IPS DF 6.9 (cell line): ENCODE measurements at regions not wholly inside any gene's neighbourhood (a gene's known extent, or its start where the extent isn't known, plus 50 kb on each side); places are given as distances from the start of the nearest gene placed in this dataset.

Source experiments
- DNase-seq: peaks from one replicate; pipeline ENCODE4 v3.0.0-alpha.2; 2013; ENCODE audit warnings: low read depth, low spot score
- H3K27ac ChIP-seq: one replicate; pipeline ENCODE4 v1.5.1; 2013; ENCODE audit warnings: low read length, control low read depth
- H3K27me3 ChIP-seq: 2 replicates; pipeline ENCODE4 v1.6.1; 2013; ENCODE audit warnings: mild to moderate bottlenecking, low read length; ENCODE audit not compliant: control insufficient read depth, insufficient read depth
- H3K36me3 ChIP-seq: 2 replicates; pipeline ENCODE4 v1.6.1; 2013; ENCODE audit warnings: low read length; ENCODE audit not compliant: control insufficient read depth, insufficient read depth
- H3K4me1 ChIP-seq: 2 replicates; pipeline ENCODE4 v1.6.1; 2013; ENCODE audit warnings: low read length; ENCODE audit not compliant: control insufficient read depth, insufficient read depth
- H3K4me3 ChIP-seq: 2 replicates; pipeline ENCODE4 v1.5.1; 2013; ENCODE audit warnings: mild to moderate bottlenecking, low read length
- H3K9me3 ChIP-seq: 2 replicates; pipeline ENCODE4 v1.6.1; 2013; ENCODE audit warnings: low read length, inconsistent platforms; ENCODE audit not compliant: control insufficient read depth, insufficient read depth
- WGBS: extraction: QIAGEN DNeasy Blood & Tissue Kit; methylation state at CpG from one replicate; pipeline ENCODE4 v1.1.7; 2013; ENCODE audit warnings: mixed read lengths, missing lambda C conversion rate; ENCODE audit not compliant: insufficient read length, insufficient coverage; 5-methylcytosine and 5-hydroxymethylcytosine counted together

DNA sequence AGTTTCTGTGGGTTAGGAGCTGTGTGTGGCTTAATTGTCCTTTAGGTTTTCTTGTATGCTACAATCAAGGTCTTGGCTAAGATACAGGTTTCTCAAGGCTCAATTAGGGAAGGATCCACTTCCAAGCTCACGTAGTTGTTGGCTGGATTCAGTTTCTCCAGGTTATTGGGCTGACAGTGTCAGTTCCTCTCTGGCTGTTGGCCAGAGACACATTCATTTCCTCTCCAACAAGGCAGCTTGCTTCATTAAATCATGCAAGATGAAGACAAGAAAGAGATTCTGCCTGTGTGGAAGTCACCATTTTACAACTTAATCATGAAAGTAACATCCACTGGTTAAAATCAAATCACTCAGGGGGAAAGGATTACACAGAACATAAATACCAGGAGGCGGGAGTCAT, 275.7 kb upstream of the KIF2A start:
- H3K36me3 ChIP-seq: no peaks in the 10 kb centered on the region
- no CpG with 5 or more reads among the region's 2 CpGs for WGBS
- no peak for DNase-seq
- no peak overlapping the region for H3K27ac ChIP-seq
- no peak overlapping the region for H3K4me3 ChIP-seq
- no peaks in the 10 kb centered on the region for H3K27me3 ChIP-seq
- H3K9me3 ChIP-seq: no peaks in the 10 kb centered on the region
- H3K4me1 ChIP-seq: no peaks in the 10 kb centered on the region

- Histone ChIP-seq H3K4me1 (0 out of 2 replicates have a peak, but pooled peaks cover 6% of the 10 kb centered on the region), H3K27ac (no peak overlapping the region), H3K36me3 (no peaks in the 10 kb centered on the region), H3K27me3 (no peaks in the 10 kb centered on the region), H3K9me3 (no peaks in the 10 kb centered on the region), H3K4me3 (no peak overlapping the region)
- no CpG with 5 or more reads among the region's 1 CpG for WGBS
- DNase-seq: no peak
These were observed 268.0 kb upstream of the KIF2A start for GRCh38 chr5:62038024-62038423.

DNA sequence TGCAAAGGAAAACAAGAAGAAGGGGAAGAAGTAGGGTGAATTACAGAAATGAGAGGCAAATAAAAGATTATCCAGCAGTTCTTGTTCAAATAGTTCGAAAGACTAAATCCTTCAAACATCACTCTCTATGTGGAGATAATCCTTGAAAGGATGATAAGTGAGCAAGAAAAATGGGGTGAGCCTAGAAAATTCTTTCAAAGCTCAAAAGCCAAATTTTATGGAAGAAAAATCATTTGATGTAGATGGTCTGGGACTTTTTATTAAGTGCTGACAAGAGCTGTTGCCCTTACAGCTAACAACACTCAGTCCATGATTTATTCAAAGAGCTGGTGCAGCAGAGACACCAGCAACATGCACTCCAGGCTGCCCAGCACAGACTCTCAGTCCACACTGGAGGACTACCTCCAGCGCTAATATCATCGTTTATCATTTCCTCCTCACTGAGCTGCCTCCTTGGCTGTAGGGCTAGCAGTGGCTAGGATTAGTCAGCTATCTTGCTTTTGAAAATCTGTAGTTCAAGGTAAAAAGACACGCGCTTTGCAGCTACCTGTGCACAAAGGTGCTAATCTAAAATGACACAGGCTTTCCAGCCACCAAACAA, 264.8 kb upstream of the KIF2A start:
- WGBS: no CpG with 5 or more reads among the region's 5 CpGs
- H3K27me3 ChIP-seq: 0 out of 2 replicates have a peak, but pooled peaks cover 1% of the 10 kb centered on the region
- no peak overlapping the region for H3K27ac ChIP-seq
- no peaks in the 10 kb centered on the region for H3K36me3 ChIP-seq
- H3K9me3 ChIP-seq: no peaks in the 10 kb centered on the region
- H3K4me3 ChIP-seq: no peak overlapping the region
- H3K4me1 ChIP-seq: 0 out of 2 replicates have a peak, but pooled peaks cover 6% of the 10 kb centered on the region
- no peak for DNase-seq

DNA sequence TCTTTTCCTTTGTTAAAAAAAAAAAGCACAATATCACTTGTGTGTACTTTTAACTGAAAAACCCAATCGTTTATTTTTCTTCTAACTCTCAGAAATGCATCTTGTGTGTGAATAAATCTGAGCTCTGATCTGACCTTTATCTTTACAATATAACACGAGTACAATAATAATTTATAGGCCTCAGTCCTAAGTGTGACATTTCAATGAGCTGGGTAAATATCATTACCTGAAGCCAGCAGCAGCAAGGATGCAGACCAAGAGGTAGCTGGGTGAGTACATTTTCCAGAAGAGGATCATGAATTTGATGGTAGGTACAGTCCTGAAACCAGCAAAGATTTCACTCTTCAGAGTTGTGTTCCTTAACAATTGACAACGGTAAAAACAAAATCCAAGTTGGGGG, 264.0 kb upstream of the KIF2A start:
- Histone ChIP-seq H3K9me3 (no peaks in the 10 kb centered on the region), H3K4me3 (no peak overlapping the region), H3K36me3 (no peaks in the 10 kb centered on the region), H3K27ac (no peak overlapping the region), H3K27me3 (0 out of 2 replicates have a peak, but pooled peaks cover 1% of the 10 kb centered on the region), H3K4me1 (0 out of 2 replicates have a peak, but pooled peaks cover 6% of the 10 kb centered on the region)
- no peak for DNase-seq
- WGBS: no CpG with 5 or more reads among the region's 3 CpGs

DNA sequence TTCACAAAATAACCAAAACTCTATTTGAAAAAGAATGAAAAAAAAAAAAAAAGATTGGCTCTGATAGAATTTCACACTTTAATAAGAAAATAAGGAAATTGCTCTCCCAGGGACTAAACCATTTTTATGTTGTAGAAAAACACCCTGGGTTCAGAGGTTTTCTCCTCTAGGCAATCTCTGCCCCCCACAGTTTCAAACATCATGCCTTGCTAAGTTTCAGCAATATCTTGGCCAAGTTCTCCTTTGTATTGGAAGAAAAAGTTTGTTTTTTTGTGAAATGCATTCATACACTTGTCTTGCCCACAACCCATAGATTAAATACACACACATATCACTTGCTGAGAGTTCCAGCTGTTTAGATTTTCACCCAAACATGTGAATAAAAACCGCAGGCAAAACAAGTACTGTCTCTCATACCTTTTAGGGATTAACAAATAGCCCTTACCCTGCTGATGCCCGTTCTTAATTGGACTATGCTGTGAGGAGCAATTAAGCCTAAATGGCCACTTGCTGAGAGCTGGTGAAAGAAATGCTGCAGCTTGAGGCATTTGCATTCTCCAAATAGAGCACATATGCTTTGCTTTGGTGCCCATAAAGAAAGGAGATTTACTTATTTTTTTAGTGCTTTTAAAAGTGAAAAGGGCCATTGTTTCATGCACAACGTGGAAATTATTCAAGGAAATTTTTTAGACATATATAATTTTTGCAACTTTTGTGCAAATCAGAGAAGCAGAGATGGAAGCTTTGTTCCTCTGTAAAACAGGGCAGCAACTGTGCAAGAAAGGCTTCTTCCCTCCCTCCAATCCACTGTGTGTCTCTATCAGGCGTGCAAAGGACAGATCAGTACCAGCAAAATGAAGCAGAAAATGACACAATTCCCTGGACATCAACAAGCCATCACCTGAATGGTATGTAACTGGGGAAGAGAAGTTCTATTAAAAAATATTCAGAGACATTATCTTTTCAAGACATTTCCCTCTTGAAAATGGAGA, 262.4 kb upstream of the KIF2A start:
- WGBS: no CpG with 5 or more reads among the region's 4 CpGs
- Histone ChIP-seq H3K4me3 (no peak overlapping the region), H3K9me3 (no peaks in the 10 kb centered on the region), H3K36me3 (no peaks in the 10 kb centered on the region), H3K27ac (no peak overlapping the region), H3K4me1 (no peaks in the 10 kb centered on the region), H3K27me3 (0 out of 2 replicates have a peak, but pooled peaks cover 1% of the 10 kb centered on the region)
- peak; percentile 57 for DNase-seq

DNA sequence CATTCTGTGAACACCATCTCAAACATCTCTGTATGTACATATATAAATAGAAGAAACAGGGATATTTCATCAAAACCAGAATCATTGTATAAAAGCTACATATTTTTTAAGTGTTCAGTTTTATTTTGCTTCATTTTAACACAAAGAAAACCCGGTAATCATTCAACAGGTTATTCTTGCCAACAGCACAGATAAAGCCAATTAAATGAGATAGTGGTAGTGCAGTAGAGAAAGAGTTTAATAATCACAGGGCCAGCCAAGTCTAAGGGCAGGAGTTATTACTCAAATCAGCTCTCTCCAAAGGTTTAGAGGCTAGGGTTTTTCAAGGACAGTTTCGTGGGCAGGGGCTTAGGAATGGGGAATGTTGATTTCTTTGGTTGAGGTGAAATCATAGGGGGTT, 261.0 kb upstream of the KIF2A start:
- no peak for DNase-seq
- H3K27ac ChIP-seq: no peak overlapping the region
- H3K27me3 ChIP-seq: 0 out of 2 replicates have a peak, but pooled peaks cover 1% of the 10 kb centered on the region
- H3K36me3 ChIP-seq: no peaks in the 10 kb centered on the region
- H3K4me3 ChIP-seq: no peak overlapping the region
- H3K4me1 ChIP-seq: no peaks in the 10 kb centered on the region
- WGBS: no CpG with 5 or more reads among the region's 2 CpGs
- H3K9me3 ChIP-seq: no peaks in the 10 kb centered on the region

GRCh38 chr5:62046191-62046590, 259.8 kb upstream of the KIF2A start:
- no peak overlapping the region for H3K4me3 ChIP-seq
- no peak overlapping the region for H3K27ac ChIP-seq
- H3K27me3 ChIP-seq: 0 out of 2 replicates have a peak, but pooled peaks cover 1% of the 10 kb centered on the region
- no peaks in the 10 kb centered on the region for H3K9me3 ChIP-seq
- no CpG with 5 or more reads among the region's 1 CpG for WGBS
- no peaks in the 10 kb centered on the region for H3K36me3 ChIP-seq
- no peak for DNase-seq
- no peaks in the 10 kb centered on the region; the same call in 1 of the 2 replicates for H3K4me1 ChIP-seq

GRCh38 chr5:62051747-62052146, 254.3 kb upstream of the KIF2A start:
- DNase-seq: no peak
- Histone ChIP-seq H3K36me3 (no peaks in the 10 kb centered on the region), H3K9me3 (no peaks in the 10 kb centered on the region), H3K4me1 (no peaks in the 10 kb centered on the region; the same call in 1 of the 2 replicates), H3K27ac (no peak overlapping the region), H3K4me3 (no peak overlapping the region), H3K27me3 (no peaks in the 10 kb centered on the region)
- no CpG with 5 or more reads among the region's 1 CpG for WGBS

DNA sequence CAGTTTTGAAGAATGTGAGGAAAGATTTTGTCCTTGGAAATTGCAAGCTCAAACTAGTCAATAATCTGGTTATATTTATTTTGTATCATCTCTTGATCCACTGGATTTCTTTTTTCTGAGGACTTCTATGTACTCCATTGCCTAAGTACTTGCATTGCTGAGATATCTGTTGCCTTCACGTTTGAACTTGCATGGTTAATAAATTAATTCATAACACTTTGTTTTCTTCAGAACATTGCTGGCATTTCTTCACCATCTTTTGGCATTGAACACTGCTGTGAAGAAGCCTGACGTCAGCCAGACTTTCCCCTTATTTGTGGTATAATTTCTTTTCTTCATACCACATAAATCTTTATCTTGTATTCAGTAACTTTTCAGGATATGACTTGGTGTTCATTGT, 246.0 kb upstream of the KIF2A start:
- DNase-seq: no peak
- Histone ChIP-seq H3K4me3 (no peak overlapping the region), H3K9me3 (no peaks in the 10 kb centered on the region), H3K27me3 (no peaks in the 10 kb centered on the region), H3K36me3 (no peaks in the 10 kb centered on the region), H3K27ac (no peak overlapping the region), H3K4me1 (no peaks in the 10 kb centered on the region)
- WGBS: no CpG with 5 or more reads among the region's 2 CpGs

GRCh38 chr5:62065050-62065449, 241.0 kb upstream of the KIF2A start:
- Histone ChIP-seq H3K9me3 (no peaks in the 10 kb centered on the region), H3K27me3 (no peaks in the 10 kb centered on the region), H3K27ac (no peak overlapping the region), H3K36me3 (no peaks in the 10 kb centered on the region), H3K4me3 (no peak overlapping the region), H3K4me1 (no peaks in the 10 kb centered on the region)
- no CpG with 5 or more reads among the region's 4 CpGs for WGBS
- DNase-seq: no peak
